ENCODE measurements at regions not wholly inside any gene's neighbourhood (a gene's known extent, or its start where the extent isn't known, plus 50 kb on each side); places are given as distances from the start of the nearest gene placed in this dataset.
"Not testable (repeated sequence)": the region's sequence is repeated elsewhere in the genome, so short reads cannot be mapped to it uniquely, and the experiment has no call there.

DNA sequence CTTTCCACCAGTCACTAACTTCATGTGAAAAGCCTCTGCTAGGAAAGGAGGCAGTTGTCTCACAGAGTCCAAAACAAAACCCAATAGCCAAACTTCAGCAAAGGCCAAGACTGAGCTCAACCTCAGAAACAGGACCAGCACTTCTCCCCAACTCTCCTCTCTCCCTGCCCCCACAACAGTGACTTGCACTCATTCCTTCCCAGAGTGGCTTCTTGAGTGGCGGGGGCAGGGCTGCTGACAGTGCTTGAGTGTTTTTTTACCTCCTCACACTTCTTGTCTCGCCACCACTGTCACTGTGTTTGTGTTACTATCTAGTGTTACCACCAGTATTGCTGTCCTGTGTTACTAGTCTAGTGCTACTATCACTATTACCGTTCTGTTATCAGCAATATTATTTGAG, 206.8 kb downstream of the KLF6 start:
- DNase-seq (ENCODE audit: low read depth in 2 of 2) = no peak

DNA sequence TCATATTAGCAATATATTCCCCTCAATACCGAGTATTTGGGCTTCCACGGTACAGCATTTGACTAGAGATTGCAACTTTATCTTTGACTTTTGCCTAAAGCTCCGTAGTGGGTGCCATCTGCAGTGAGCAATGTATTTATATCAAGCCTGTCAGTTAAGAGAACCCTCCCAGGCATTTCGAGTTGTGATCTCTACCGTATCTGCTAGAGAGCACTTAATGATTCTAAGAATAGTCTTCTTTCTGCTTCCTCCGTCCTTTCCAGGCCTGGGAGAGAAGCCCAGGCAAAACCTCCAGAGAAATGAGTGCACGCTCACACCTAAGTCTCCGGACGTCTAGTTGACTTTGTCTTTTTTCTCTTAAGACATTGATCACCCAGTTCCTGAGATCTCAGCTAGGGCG, 210.6 kb downstream of the KLF6 start:
- DNase-seq (ENCODE audit: low read depth in 2 of 2) = no peak

DNA sequence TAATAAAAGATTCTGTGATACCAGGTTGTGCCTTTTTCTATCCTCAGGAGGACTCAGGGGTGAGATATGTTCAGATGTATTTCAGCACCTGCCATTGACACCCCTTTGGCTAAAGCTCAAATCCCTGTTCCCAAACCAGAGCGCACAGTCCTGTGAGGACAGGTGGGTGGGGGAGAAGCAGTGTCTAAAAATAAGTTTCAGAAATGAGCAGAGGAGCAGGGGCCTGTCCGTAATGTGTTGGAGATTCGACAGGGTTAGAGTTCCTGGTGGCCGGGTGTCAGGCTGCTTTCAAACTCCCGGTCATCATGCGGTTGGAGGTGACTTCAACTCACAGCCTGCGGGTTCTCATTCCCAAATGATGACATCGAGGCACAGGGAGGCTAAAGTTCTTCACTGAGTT, 211.5 kb downstream of the KLF6 start:
- no peak for DNase-seq (ENCODE audit: low read depth in 2 of 2)

DNA sequence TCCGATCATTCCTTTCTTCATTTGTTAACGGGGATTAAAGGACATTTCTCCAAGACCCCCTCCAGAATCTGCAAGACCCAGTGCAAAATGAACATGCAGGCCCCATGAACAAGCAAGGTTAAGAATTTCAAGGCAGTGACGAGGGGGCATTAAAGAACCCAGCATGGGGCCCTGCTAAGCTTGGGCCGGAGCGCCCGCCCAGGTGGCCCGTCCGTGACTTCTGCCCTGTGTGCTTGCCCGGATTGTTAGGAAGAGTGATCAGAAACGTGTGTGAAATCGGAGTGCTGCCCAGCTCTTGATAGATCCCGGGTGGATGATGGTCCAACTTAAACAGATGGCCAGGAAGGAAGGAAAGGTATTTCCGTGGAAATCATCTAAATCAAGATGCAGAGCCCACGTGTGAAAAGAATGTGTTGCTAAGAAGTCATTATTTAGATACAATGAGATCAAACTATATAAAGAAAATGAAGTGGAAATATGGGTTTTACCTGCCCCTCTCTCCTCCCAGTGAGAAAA, 213.6 kb downstream of the KLF6 start:
- DNase-seq (ENCODE audit: low read depth in 2 of 2) = no peak

DNA sequence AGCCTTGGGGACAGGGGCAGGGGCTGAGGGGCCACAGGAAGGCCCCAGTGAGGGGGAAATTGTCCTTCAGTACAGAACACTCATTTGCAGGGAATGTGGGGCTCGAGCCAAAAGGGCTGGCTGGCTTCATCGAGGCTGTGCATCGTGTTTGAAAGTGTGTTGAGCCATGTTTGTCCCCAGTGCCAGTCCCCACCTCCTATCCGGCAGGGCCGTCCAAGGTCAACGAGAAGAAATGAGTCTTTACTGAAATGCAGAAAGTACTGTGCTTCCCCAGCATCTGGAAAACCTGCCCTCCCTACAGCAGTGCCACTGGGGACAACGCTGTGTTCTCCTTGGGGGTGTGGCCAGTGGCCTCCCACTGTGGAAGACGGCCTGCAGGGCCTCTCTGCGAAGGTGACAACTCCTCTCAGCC, 214.1 kb downstream of the KLF6 start:
- DNase-seq (ENCODE audit: low read depth in 2 of 2) = no peak

DNA sequence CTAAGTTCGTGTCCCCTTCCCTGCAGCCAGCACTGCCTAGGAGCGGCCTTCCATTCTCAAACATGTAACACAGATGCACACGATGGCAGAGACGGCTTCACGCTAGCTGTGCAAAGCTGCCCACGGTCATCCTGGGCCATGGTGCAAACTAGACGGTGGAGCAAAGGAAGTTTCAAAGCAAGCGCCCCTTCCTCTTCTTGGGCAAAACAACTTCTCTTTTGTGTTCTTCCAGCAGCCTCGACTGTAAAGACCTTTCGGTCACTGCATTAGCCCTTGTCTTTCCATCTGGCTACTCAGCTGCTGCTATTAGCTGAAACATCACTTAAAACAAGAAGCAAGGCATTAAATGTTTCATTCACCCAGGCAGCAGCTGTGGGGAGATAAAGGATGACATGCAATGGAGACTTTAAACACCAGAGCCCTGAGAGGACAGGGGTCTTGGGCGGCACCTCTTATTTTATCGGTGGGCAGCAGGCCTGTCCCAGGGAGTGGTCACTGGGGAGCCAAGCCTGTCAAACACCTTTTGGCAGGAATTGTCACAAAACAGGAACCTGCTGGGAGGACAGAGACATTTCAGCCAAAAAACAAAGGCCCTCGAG, 214.8 kb downstream of the KLF6 start:
- no peak for DNase-seq (ENCODE audit: low read depth in 2 of 2)

DNA sequence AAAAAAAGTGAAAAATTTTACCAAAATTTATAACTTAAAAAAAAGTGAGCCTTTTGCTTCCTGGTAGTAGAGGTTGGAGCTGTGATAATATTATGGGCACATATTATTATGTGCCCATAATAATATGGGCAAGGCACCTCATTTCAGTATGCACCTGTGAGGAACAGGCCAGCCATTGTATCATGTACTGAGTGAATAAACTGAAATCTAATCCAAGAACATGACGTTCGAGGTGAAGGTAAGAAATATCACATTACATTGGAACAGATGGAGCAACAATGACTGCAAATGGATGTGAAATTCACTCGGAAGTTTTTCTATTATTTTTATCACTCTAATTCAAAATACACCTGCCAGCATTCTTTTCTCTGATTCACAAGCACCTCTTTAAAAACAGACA, 216.0 kb downstream of the KLF6 start:
- no peak for DNase-seq (ENCODE audit: low read depth in 2 of 2)

DNA sequence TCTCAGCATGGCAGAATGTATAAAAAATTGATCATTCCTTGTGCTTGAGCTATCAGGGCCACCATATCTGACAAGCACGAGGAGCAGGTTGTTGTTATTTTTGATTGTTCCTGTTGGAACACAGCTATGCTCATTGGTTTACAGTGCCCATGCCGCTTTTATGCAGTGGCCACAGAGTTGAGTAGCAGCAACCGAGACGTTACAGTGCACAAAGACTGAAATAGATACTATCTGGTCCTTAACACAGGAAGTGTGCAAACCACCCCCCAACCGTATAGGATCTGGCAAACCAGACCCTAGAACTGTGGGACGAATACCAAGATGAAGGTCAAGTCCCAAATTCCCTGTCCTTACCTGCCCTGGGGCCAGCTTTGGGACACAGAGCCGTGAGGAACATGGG, 216.6 kb downstream of the KLF6 start:
- no peak for DNase-seq (ENCODE audit: low read depth in 2 of 2)

DNA sequence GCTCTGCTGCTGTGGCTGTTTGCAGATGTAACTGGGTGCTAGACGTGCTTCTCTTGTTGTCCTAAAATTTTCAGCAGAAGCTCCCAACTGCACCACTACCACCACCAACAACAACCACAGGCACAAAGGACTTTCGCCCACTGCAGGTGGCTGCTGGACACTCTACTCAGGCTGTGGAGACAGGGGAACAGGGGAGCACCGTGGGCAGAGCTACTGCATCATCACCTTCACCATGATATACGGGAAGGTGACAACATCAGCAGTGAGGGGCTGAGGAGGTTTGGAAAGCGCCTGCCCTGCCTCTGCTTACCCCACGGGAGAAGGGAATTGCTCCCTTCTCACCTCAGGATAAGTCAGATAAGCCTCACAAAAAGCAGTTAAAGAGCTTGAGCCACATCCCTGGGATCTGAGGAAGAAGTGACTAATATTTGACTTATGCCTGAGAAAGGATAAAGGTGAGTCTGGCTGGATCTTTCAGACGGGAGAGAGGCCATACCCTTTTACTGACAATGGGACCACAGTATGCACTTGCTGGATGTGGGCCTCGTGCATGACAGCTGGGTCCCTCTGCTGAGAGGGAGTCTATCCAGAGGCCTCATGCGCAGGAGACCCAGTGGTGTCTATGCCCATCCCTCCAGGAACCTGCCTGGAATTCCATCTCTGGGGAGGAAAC, 217.6 kb downstream of the KLF6 start:
- DNase-seq (ENCODE audit: low read depth in 2 of 2) = no peak

DNA sequence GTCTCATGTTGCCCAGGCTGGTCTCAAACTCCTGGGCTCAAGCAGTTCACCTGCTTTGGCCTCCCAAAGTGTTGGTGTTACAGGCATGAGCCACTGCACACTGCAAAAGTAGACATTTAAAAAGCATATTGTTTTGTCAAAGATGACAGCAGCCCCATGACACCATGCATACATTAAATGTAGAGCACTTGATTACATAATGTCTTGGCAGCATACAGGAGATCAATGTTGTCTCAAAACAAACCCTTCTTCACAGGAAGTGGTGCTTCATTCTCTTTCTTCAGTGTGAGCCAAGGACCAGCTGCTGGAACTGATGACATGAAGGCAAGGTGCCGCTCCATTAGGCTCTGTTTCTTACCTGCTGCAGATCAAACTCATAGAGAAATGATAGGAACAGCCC, 218.4 kb downstream of the KLF6 start:
- DNase-seq (ENCODE audit: low read depth in 2 of 2) = no peak

DNA sequence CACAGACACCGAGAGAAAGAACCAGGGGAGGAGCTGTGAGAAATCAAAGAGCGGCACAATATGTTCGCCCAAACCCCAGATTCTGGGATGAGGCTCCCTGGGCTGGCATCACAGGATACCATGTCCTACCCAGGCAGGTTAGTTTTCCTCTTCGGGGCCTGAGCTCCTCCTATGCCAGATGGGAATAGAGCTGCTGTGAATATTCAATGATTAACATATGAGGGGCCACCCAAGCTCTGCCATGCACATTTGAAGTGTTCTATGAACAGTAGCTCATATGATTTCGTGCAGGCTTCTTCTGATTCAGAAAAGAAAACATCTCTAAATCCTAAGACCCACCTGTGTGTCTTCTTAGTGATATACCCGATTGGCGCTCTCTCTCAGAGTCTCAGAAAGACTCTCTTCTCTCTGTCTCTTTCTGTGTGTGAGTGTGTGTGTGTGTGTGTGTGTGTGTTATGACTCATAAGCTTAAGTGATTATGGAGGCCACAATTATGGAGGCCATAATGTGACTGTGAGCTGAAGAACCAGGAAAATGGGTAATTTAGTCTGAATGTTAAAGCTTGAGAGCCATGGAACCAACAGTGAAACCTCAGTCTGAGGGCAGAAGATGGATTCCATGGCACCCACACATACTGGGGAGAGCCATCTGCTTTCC, 220.5 kb downstream of the KLF6 start:
- DNase-seq (ENCODE audit: low read depth in 2 of 2) = no peak

DNA sequence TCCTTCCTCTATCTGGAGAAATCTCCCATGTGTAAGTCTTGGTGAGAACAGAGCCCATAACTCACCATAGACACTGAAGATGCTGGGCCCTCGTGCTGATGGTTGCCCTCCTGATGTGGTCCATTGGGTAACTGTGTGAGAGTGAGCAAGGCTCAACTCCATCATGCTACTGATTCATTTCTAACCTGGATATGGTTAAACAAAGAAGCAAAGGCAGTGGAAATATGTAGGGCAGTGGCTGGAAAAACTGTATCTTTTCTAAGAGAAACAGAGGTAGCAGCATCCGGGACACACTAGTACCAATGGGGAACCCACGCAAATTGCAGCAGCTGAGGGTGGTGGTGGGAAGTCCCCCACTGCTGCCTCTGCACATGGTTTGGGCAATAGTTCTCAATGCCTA, 221.7 kb downstream of the KLF6 start:
- peak; percentile 15 to 54 for DNase-seq (ENCODE audit: low read depth in 2 of 2)

DNA sequence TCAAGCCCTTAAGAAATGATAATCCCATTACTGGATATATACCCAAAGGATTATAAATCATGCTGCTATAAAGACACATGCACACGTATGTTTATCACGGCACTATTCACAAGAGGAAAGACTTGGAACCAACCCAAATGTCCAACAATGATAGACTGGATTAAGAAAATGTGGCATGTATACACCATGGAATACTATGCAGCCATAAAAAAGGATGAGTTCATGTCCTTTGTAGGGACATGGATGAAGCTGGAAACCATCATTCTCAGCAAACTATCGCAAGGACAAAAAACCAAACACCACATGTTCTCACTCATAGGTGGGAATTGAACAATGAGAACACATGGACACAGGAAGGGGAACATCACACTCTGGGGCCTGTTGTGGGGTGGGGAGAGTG, 224.4 kb downstream of the KLF6 start:
- not testable (repeated sequence) for DNase-seq (ENCODE audit: low read depth in 2 of 2)

DNA sequence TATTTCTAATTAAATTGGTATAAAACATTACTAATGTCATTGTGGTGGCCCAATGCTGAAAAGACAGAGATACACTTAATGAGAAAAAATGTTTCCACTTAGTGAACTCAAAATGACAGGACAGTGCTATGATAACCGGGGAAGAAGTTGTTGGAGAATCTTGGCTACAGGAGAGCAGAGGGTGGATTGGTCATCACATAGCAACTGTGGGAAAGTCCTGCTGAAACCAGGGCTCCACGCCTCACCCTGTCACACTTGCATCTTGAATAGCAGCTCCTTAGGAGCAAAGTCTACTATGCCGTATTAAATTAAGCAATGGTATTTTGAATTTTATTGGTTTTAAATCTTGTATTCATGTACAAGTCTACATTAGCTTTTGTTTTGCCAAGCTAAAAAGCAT, 225.5 kb downstream of the KLF6 start:
- DNase-seq (ENCODE audit: low read depth in 2 of 2) = no peak

DNA sequence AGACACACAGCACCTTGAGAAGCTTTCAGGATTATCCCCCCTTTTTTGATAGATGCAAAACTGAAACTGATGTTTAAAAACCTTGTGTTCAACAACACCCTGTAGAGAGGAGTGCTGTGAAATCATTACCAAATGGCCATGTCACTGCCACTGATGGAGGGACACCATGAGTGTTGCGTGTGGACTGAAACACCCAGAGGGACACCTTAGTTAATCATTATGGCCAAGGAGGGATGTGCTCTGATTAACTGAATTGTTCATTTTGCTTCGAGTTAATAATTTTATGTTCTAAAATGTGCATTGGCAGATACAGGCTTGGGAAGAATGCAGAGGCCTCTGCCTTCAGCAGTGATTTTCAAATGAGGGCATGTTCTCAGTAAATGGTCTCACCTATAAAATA, 226.0 kb downstream of the KLF6 start:
- DNase-seq (ENCODE audit: low read depth in 2 of 2) = no peak

DNA sequence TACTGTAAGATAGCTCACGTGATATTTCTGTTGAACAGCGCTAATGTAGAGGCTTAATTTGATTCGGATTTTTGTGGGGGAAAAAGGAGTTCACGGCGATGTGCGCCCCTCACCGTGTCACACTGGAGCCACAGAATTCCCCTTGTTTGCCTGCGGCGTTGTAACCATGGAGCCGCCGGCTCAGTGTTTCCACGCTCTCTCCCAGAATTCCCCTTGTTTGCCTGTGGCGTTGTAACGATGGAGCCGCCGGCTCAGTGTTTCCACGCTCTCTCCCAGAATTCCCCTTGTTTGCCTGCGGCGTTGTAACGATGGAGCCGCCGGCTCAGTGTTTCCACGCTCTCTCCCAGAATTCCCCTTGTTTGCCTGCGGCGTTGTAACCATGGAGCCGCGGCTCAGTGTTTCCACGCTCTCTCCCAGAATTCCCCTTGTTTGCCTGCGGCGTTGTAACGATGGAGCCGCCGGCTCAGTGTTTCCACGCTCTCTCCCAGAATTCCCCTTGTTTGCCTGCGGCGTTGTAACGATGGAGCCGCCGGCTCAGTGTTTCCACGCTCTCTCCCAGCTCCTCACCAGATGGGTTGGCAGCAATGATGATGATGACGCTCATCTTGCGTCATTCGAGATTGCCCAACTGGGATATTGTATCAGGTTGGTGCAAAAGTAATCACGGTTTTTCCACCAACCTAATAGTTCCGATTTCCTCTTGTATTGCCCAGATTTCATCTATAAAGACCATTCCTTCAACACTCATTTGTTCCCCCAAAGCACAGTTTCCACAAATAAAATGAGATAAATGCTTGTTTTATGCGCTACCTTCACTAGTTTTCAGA, 228.6 kb downstream of the KLF6 start:
- not testable (repeated sequence) for DNase-seq (ENCODE audit: low read depth in 2 of 2)

DNA sequence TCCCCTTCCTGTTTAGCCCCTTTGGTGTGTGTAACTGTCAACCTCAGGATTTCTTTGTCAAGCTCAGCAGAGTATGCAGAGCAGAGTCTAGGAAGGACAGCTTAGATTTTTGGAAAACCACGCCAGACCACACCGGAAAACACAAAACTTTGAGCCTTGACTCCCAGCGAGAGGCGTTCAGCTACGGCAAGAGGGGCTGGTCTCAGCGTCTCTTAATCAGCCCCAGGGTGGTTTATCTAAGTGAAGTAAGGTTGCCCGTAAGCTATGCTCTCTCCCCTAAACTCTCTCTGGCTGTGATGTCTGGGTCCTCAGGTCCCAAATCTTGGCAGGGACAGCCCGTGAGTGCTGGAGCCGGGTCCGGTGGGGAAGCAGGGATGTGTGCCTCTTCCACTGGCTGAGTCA, 230.9 kb downstream of the KLF6 start:
- no peak for DNase-seq (ENCODE audit: low read depth in 2 of 2)

DNA sequence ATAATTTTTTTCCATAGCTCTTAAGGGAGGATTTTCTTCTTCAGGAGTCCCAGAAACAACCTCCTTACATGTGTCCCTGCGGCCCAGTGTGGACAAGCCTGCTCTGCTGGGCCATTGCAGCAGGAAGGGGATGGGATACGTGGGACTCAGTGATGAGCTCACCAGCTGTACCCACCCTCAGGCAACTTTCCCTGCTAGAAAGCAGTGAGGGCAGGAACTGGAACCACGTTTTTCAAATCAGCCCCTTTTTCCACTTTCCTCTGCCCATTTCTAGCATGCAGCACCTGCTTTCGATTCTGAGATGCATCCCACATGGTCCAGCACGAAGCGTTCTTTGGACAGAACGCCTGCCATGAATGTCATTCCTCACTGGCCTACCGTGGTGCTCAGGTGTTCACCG, 232.7 kb downstream of the KLF6 start:
- DNase-seq (ENCODE audit: low read depth in 2 of 2) = no peak

DNA sequence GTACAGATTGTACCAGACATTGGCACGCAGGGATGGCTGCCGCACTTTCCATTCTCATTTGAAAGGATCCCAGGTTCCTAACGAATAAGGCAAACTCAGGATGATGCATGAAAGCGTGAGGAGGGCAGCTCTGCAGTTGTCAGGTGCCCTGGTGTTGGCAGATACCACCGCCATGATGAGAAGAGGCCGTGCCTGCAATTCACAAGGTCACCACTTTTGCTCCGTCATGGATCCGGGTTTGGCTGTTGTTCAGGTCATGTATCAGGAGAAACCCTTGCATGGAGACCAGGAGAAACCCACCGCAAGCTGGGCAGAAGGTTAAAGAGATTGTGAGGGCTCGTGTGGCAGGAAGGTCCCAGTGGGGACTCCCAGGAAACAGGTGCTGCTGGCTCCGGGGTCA, 233.2 kb downstream of the KLF6 start:
- DNase-seq (ENCODE audit: low read depth in 2 of 2) = no peak

DNA sequence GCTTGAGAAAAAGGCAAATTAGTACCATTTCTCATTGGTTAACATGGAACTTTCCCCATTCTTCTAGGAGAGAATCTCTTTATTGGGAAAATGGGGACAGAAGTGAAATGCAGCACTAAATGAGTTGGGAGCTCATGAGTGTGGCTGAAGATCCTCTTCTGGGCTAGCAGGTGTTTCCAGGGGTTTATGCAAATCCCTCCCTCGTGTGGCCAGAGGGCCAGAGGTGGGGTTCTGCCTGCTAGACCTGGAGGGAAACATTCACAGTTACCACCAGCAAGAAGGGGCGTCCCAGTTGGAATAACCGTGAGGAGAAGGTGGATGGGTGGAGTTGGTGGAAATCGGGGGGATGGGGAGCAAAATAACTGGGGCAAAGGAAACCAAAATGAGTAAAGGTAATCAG, 235.9 kb downstream of the KLF6 start:
- no peak for DNase-seq (ENCODE audit: low read depth in 2 of 2)

DNA sequence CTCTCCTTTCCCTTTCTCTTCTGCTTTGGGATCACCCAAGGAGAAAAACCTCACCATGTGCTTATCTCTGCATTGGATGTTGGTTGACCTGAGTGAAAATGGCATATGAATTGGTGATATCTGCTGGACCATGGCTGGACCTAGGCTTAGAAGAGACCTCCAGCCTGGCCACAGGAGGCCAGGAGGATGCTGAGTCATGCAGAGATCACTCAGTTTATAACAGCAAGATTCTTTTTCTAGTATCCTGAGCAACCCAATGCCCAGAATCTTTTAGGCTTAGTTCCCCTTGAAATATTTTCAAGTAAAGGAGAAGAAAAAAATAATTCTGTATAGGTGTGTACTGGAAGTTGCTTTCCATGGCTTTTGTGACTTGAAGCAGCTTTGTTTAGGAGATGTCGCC, 236.3 kb downstream of the KLF6 start:
- no peak for DNase-seq (ENCODE audit: low read depth in 2 of 2)

DNA sequence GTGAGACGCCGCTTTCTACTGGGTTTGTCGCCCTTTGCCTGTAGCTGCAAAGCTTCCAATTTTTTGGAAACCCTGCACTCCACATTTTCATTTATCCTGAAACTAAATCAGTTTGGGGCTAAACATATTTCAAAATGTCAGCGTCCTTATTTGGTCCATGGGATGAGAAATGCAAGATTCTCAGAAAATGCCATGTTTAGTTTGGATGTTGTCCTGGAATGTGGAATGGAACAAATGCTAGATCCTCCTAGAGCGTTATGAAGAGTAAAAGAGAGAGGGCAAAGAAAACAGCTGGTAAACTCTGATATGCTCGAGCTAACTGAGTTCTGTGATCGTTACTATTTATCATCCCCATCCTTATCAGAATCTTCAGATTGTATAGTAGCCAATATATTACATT, 236.9 kb downstream of the KLF6 start:
- no peak for DNase-seq (ENCODE audit: low read depth in 2 of 2)

Measured in stimulated activated CD4-positive, alpha-beta T cell treated with anti-CD3 and anti-CD28 coated beads, Interleukin-4, amount 100 ng/mL, for 48 hours (primary cell).